GM21526 (cell line): ENCODE measurements at regions not wholly inside any gene's neighbourhood (a gene's known extent, or its start where the extent isn't known, plus 50 kb on each side); places are given as distances from the start of the nearest gene placed in this dataset.

Experiments
- ATAC-seq: cut with Tn5 transposase; IDR thresholded peaks from one replicate; pipeline ENCODE4 v1.9.1; 2021; ENCODE audit warnings: moderate library complexity; ENCODE audit not compliant: unreplicated experiment, low FRiP score

- ATAC-seq, result no peak
Measured at GRCh38 chr14:87879389-87879788, 113.6 kb downstream of the GALC start.

- ATAC-seq, result no peak
Measured at GRCh38 chr14:87878959-87879358, 114.0 kb downstream of the GALC start.

- no peak for ATAC-seq
Measured at GRCh38 chr14:87877877-87878276, 115.1 kb downstream of the GALC start.

GRCh38 chr14:87874676-87875075 lies 118.3 kb downstream of the GALC start:
- ATAC-seq, result no peak

- ATAC-seq, result no peak
Measured at GRCh38 chr14:87873741-87874140, 119.2 kb downstream of the GALC start.

GRCh38 chr14:87869619-87870583 lies 123.1 kb downstream of the GALC start:
- no peak for ATAC-seq

- ATAC-seq, result no peak
Measured at GRCh38 chr14:87868920-87869319, 124.1 kb downstream of the GALC start.

GRCh38 chr14:87866116-87866515 lies 126.9 kb downstream of the GALC start:
- no peak for ATAC-seq

GRCh38 chr14:87864356-87865270 lies 128.4 kb downstream of the GALC start:
- ATAC-seq, result no peak

GRCh38 chr14:87863047-87863446 lies 129.9 kb downstream of the GALC start:
- ATAC-seq, result no peak

- ATAC-seq, result no peak
Measured at GRCh38 chr14:87852107-87852506, 140.9 kb downstream of the GALC start.

GRCh38 chr14:87851190-87851589 lies 141.8 kb downstream of the GALC start:
- ATAC-seq, result no peak

GRCh38 chr14:87847216-87847755 lies 145.7 kb downstream of the GALC start:
- no peak for ATAC-seq

GRCh38 chr14:87840906-87841305 lies 152.1 kb downstream of the GALC start:
- no peak for ATAC-seq

- ATAC-seq, result no peak
Measured at GRCh38 chr14:87838931-87839330, 154.1 kb downstream of the GALC start.

GRCh38 chr14:87837296-87837695 lies 155.7 kb downstream of the GALC start:
- ATAC-seq, result no peak

GRCh38 chr14:87834594-87834993 lies 158.4 kb downstream of the GALC start:
- ATAC-seq, result no peak

- no peak for ATAC-seq
Measured at GRCh38 chr14:87833026-87833425, 160.0 kb downstream of the GALC start.

- ATAC-seq, result no peak
Measured at GRCh38 chr14:87830443-87831096, 162.4 kb downstream of the GALC start.

GRCh38 chr14:87829543-87829942 lies 163.4 kb downstream of the GALC start:
- no peak for ATAC-seq
